ENCODE measurements at regions not wholly inside any gene's neighbourhood (a gene's known extent, or its start where the extent isn't known, plus 50 kb on each side); places are given as distances from the start of the nearest gene placed in this dataset.

DNA sequence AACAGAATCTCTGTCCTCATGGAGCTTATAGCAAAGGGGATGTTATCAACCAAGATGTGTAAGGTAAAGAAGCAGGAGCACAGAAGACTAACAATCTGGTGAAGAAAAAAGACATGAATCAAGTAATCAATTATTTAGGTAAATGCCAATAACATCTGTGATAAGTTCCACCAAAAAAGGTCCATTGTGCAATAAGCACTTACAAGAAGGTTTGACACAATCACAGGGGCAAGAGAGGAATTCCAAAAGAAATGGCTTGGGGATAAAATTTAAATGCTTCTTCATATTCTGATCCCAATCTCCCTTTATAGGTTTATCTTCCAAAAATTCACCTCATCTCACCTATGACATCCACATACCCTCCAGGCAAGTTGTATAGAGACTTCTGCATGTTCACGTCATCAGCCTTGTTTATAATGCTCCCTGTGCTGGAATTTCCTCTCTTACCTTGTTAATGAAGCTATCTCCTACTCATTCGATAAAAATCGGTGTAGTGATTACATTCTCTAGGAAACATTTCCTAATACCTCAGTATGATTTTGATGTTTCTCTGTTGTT, 53.6 kb upstream of the DPT start:
- 93% methylated on average over 3 of the region's 3 CpGs for WGBS
- no peak overlapping the region for H3K4me3 ChIP-seq (ENCODE audit: low read length)
- H3K36me3 ChIP-seq (ENCODE audit: insufficient read depth, low read length): no peaks in the 10 kb centered on the region
- H3K4me1 ChIP-seq (ENCODE audit: insufficient read depth, low read length): no peaks in the 10 kb centered on the region
- H3K9me3 ChIP-seq (ENCODE audit: insufficient read depth, low read depth, low read length): no peaks in the 10 kb centered on the region
- no peak overlapping the region for H3K9ac ChIP-seq (ENCODE audit: low read depth, low read length)
- no peak overlapping the region for H3K27ac ChIP-seq (ENCODE audit: low read depth, low read length)
- no peaks in the 10 kb centered on the region for H3K27me3 ChIP-seq (ENCODE audit: insufficient read depth, low read length)

DNA sequence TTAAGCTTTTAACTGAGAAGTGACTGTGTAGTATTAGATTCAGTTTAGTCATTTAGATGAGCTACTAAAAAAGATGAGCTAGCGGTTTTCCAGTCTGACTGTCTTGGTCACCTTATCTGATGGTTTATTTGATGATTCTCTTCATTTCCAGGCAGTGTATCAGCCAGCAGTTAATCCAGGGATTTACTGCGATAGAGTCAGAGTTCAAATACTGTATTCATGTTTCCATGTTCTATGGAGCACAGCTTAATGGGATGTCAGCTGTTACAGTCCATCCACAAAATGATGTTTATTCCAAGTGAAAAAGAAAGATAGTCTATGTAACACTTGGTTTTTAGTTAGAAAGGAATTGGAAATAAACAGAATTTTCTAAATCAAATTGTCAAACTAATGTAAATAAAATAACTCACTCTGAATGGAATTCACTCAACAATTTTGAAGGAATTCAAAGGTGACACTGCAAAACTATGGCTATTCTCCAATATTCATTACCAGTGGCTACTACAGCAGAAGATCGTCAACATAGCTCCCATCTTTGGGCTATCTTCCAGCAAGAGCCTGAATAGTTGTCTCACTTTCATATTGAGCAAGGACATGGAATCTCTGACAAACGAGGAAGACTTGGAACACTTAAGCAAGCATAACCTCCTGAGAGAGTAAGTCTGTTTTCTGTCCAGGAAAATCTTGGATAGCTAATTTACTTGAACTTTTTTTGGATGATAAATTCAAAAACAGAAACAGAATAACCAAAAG, 54.6 kb upstream of the DPT start:
- no peak overlapping the region for H3K4me3 ChIP-seq (ENCODE audit: low read length)
- WGBS: 95% methylated on average over 4 of the region's 4 CpGs
- H3K9ac ChIP-seq (ENCODE audit: low read depth, low read length): no peak overlapping the region
- no peak overlapping the region for H3K27ac ChIP-seq (ENCODE audit: low read depth, low read length)
- no peaks in the 10 kb centered on the region for H3K4me1 ChIP-seq (ENCODE audit: insufficient read depth, low read length)
- H3K9me3 ChIP-seq (ENCODE audit: insufficient read depth, low read depth, low read length): no peaks in the 10 kb centered on the region
- no peaks in the 10 kb centered on the region for H3K27me3 ChIP-seq (ENCODE audit: insufficient read depth, low read length)
- no peaks in the 10 kb centered on the region for H3K36me3 ChIP-seq (ENCODE audit: insufficient read depth, low read length)

DNA sequence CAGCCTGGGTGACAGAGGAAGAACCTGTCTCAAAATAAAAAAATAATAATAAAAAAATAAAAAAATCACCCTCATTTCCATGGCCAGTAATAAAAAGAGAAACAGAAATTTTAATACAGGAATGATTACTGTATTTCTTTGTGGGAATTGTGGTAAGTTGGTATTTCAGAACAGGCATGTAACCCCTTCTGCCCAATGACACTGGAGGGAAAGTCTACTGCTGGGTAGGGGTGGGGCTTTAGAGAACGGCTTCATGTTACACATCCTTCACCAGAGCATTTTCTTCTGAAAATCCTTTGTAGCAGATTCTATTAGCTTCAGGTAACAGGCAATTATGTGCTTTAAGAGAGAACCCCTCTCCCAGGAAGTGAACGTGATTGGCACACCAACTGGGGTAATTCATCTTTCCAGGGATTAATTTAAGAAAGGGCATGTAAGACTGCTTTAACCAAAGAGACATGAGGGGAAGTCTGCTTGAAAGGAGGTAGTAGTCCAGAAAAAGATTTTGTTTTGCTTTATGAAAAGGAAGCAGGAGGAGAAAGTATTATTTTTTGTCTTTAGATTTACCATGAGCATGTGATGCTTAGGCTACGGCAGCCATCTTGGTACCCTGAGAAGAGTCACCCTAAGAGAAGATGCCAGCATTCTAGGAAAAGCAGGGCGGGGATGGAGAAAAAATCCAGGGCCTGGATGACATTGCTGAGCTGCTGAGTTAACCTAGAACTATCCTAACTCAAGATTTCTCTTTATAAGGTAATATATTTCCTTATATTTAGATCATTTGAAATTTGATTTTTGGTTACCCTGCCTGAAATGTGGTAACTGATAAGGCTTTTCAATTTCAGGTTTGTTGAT, 57.7 kb upstream of the DPT start:
- H3K36me3 ChIP-seq (ENCODE audit: insufficient read depth, low read length): no peaks in the 10 kb centered on the region
- no peaks in the 10 kb centered on the region for H3K27me3 ChIP-seq (ENCODE audit: insufficient read depth, low read length)
- H3K9me3 ChIP-seq (ENCODE audit: insufficient read depth, low read depth, low read length): no peaks in the 10 kb centered on the region
- no peak overlapping the region for H3K4me3 ChIP-seq (ENCODE audit: low read length)
- H3K9ac ChIP-seq (ENCODE audit: low read depth, low read length): no peak overlapping the region
- H3K27ac ChIP-seq (ENCODE audit: low read depth, low read length): no peak overlapping the region
- WGBS: 96% methylated on average over 3 of the region's 4 CpGs
- H3K4me1 ChIP-seq (ENCODE audit: insufficient read depth, low read length): no peaks in the 10 kb centered on the region

DNA sequence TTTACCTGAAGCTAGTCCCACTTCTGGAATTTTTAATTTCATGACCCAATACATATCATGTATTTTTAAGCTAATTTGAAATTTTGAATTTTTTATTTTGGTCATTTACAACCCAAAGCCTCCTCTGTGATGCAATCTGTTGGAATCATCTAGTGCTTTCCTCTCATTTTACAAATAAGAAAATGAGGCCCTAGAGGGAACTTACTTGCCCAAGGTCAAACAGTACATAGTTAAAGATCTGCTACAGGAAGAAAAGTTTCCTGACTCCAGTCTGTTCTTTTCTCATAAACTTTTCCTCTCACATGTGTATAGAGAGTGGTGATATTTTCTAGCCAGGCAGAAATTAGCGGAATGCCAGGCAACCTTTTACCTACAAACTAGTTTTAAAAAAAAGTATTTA, 59.3 kb upstream of the DPT start:
- Histone ChIP-seq H3K4me1 (ENCODE audit: insufficient read depth, low read length) (no peaks in the 10 kb centered on the region), H3K36me3 (ENCODE audit: insufficient read depth, low read length) (no peaks in the 10 kb centered on the region), H3K4me3 (ENCODE audit: low read length) (no peak overlapping the region), H3K9ac (ENCODE audit: low read depth, low read length) (no peak overlapping the region), H3K9me3 (ENCODE audit: insufficient read depth, low read depth, low read length) (no peaks in the 10 kb centered on the region), H3K27ac (ENCODE audit: low read depth, low read length) (no peak overlapping the region), H3K27me3 (ENCODE audit: insufficient read depth, low read length) (no peaks in the 10 kb centered on the region)
- no CpG with 5 or more reads among the region's 1 CpG for WGBS

DNA sequence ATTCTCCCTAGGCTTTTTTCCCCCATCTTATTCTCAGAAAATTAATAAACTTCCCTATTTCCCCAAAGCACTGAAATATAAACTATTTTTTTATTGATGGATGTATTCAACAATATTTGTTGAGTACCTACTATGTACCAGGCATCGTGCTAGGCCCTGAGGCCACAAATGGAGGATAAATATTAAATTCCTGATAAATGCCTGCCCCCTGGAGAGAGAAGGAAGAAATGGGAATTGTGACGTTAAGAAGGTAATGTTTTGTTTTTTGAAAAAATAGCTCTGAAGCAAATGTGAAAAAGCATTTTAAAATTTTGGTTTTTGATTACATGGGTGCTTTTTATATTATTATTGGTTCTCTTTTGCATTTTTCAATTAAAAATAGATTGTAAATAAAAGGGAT, 60.5 kb upstream of the DPT start:
- WGBS: 90% methylated on average over 2 of the region's 2 CpGs
- Histone ChIP-seq H3K4me1 (ENCODE audit: insufficient read depth, low read length) (no peaks in the 10 kb centered on the region), H3K4me3 (ENCODE audit: low read length) (no peak overlapping the region), H3K9ac (ENCODE audit: low read depth, low read length) (no peak overlapping the region), H3K9me3 (ENCODE audit: insufficient read depth, low read depth, low read length) (no peaks in the 10 kb centered on the region), H3K27me3 (ENCODE audit: insufficient read depth, low read length) (no peaks in the 10 kb centered on the region), H3K27ac (ENCODE audit: low read depth, low read length) (no peak overlapping the region), H3K36me3 (ENCODE audit: insufficient read depth, low read length) (no peaks in the 10 kb centered on the region)

DNA sequence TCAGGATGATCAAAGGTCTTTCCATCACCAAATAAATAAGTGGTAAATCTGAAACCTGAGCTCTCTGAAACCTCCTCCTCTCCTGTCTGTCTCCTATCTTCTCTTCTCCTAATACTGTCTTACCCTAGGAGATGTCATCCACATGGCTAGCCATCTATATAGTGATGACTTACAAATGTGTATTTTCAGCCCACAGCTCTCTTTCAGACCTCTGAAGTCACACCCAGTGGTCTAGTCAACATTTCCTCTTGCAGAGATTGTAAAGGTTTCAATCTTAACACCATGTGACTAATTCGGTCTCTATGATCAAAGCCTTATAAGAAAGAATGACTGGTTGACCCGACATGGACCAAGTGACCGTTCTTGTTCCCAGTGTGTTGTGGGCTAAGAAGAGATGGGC, 63.1 kb upstream of the DPT start:
- H3K9me3 ChIP-seq (ENCODE audit: insufficient read depth, low read depth, low read length): no peaks in the 10 kb centered on the region
- H3K36me3 ChIP-seq (ENCODE audit: insufficient read depth, low read length): no peaks in the 10 kb centered on the region
- H3K4me3 ChIP-seq (ENCODE audit: low read length): no peak overlapping the region
- H3K9ac ChIP-seq (ENCODE audit: low read depth, low read length): no peak overlapping the region
- WGBS: 95% methylated on average over 3 of the region's 3 CpGs
- H3K27ac ChIP-seq (ENCODE audit: low read depth, low read length): no peak overlapping the region
- H3K27me3 ChIP-seq (ENCODE audit: insufficient read depth, low read length): no peaks in the 10 kb centered on the region
- no peaks in the 10 kb centered on the region for H3K4me1 ChIP-seq (ENCODE audit: insufficient read depth, low read length)

DNA sequence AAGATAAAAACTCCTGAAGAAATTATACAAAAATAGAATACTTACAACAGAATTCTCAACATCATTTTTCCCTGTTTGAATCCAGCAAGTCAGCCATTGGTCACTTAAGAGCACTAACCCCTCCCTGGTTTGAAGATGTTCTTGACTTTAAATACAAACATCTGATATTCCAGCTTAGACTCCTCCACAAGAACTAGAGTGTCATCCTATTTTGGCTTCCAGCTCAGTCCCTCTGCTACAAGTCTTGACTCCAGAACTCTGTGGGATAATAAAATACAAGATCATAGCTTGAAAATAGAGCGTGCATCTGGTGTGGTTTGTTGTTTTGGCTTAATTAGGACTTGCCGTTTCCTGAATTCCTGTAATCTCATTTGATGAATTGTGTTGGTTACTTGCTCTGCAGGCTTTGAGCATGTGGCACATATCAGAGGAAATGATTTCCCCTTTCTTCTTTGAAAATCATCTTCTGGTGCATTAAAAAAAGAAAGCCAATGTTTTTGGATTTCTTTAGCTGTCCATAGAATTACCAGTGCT, 63.7 kb upstream of the DPT start:
- 99% methylated on average over 2 of the region's 2 CpGs for WGBS
- no peaks in the 10 kb centered on the region for H3K4me1 ChIP-seq (ENCODE audit: insufficient read depth, low read length)
- no peaks in the 10 kb centered on the region for H3K9me3 ChIP-seq (ENCODE audit: insufficient read depth, low read depth, low read length)
- H3K27me3 ChIP-seq (ENCODE audit: insufficient read depth, low read length): no peaks in the 10 kb centered on the region
- no peaks in the 10 kb centered on the region for H3K36me3 ChIP-seq (ENCODE audit: insufficient read depth, low read length)
- H3K9ac ChIP-seq (ENCODE audit: low read depth, low read length): no peak overlapping the region
- H3K27ac ChIP-seq (ENCODE audit: low read depth, low read length): no peak overlapping the region
- no peak overlapping the region for H3K4me3 ChIP-seq (ENCODE audit: low read length)

DNA sequence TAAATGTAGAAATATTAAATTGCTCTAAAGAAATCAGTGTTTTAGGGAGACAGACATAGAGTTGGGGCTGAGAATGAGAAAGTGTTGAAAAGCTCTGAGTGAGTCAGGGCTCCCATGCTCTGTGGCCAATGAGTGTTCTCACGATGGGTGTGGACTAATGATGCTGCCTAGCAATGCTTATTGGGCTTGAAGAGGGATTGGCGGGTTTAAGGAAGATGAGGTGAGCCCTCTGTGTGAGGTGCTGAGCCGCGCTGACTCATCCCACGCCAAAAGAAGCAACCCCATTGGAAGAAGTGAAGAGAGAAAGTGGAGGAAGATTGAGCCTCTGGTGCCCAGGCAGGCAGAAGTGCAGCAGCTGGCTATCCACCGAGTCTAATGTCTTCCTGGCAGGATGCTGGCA, 65.1 kb upstream of the DPT start:
- H3K4me3 ChIP-seq (ENCODE audit: low read length): no peak overlapping the region
- H3K9ac ChIP-seq (ENCODE audit: low read depth, low read length): no peak overlapping the region
- no peaks in the 10 kb centered on the region for H3K9me3 ChIP-seq (ENCODE audit: insufficient read depth, low read depth, low read length)
- H3K27ac ChIP-seq (ENCODE audit: low read depth, low read length): no peak overlapping the region
- no peaks in the 10 kb centered on the region for H3K4me1 ChIP-seq (ENCODE audit: insufficient read depth, low read length)
- 89% methylated on average over 6 of the region's 6 CpGs for WGBS
- no peaks in the 10 kb centered on the region for H3K36me3 ChIP-seq (ENCODE audit: insufficient read depth, low read length)
- H3K27me3 ChIP-seq (ENCODE audit: insufficient read depth, low read length): no peaks in the 10 kb centered on the region

DNA sequence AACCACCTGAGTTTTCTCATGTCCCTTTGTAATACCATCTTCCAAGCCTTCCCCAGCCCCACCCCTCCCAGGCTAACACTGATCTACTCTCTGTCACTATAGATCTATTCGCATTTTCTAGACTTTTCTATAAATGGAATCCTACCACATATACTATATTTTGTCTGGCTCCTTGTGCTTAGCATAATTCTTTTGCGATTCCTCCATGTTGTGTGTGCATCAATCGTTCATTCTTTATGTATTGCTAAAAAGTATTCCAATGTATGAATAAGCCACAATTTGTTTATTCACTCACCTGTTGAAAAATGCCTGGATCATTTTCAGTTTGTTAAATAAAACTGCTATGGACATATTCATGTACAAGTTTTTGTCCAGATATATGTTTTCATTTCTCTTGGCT, 66.7 kb upstream of the DPT start:
- Histone ChIP-seq H3K9me3 (ENCODE audit: insufficient read depth, low read depth, low read length) (no peaks in the 10 kb centered on the region), H3K4me3 (ENCODE audit: low read length) (no peak overlapping the region), H3K9ac (ENCODE audit: low read depth, low read length) (no peak overlapping the region), H3K4me1 (ENCODE audit: insufficient read depth, low read length) (peaks cover 3% of the 10 kb centered on the region; the same call in 1 of the 2 replicates), H3K27ac (ENCODE audit: low read depth, low read length) (no peak overlapping the region), H3K27me3 (ENCODE audit: insufficient read depth, low read length) (no peaks in the 10 kb centered on the region), H3K36me3 (ENCODE audit: insufficient read depth, low read length) (no peaks in the 10 kb centered on the region)
- WGBS: 98% methylated on average over 2 of the region's 3 CpGs

DNA sequence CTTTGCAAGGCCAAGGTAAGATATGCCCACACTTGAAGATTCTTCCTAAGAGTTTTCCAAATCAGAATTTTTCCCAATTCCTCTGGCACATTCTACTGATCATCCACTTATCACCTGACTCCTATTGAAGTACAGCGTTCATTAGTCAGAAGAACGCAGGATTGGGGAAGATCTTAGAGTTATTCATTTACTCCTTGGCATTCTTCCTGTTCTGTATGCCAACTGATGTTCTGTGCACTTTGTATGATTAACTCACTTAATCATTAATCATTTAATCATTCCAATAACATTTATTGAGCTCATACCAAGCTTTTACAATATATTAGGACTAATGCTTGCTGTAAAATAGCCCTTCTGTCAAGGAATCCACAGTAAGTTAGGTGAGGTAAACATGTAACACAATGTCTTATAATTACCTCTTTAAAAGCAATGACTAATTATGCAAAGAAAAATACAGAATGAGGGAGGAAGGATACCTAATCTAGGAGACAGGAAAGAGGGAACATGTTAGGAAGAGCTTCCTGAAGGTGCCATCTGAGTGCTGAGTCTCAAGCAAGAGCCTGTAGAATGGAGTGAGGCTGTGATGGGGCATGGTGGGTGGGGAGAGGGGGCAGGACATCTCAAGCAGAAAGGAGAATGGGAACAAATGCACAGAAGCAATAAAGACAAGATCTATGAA, 71.1 kb upstream of the DPT start:
- no peak overlapping the region for H3K4me3 ChIP-seq (ENCODE audit: low read length)
- no peak overlapping the region for H3K9ac ChIP-seq (ENCODE audit: low read depth, low read length)
- WGBS: 92% methylated on average over 2 of the region's 2 CpGs
- no peaks in the 10 kb centered on the region for H3K36me3 ChIP-seq (ENCODE audit: insufficient read depth, low read length)
- H3K9me3 ChIP-seq (ENCODE audit: insufficient read depth, low read depth, low read length): no peaks in the 10 kb centered on the region
- no peak overlapping the region for H3K27ac ChIP-seq (ENCODE audit: low read depth, low read length)
- no peaks in the 10 kb centered on the region for H3K27me3 ChIP-seq (ENCODE audit: insufficient read depth, low read length)
- H3K4me1 ChIP-seq (ENCODE audit: insufficient read depth, low read length): peaks cover 31% of the 10 kb centered on the region

All from HUES64 (cell line).